ENCODE measurements at regions not wholly inside any gene's neighbourhood (a gene's known extent, or its start where the extent isn't known, plus 50 kb on each side); places are given as distances from the start of the nearest gene placed in this dataset.

GRCh38 chr7:68414631-68415425 is 1183.4 kb upstream of the AUTS2 start:
- TF ChIP-seq EZH2phosphoT487 (IDR thresholded peaks at IDR 0.05; ENCODE audit: borderline replicate concordance, low read length) (no peak), CTCF (IDR thresholded peaks at IDR 0.05; ENCODE audit: low read depth, low read length, poor library complexity, severe bottlenecking) (no peak)

Measured in DOHH2 (cell line).